RWPE1 (cell line): ENCODE measurements at regions not wholly inside any gene's neighbourhood (a gene's known extent, or its start where the extent isn't known, plus 50 kb on each side); places are given as distances from the start of the nearest gene placed in this dataset.

Source experiments
- CTCF ChIA-PET: fragments of 350-600 bp; sonication (Branson Sonifier 250); formaldehyde crosslinking; extraction: SDS; loops from one replicate; lab custom pipeline; 2021; lab: Yijun Ruan, JAX
- POLR2A ChIA-PET: fragments of 400-600 bp; formaldehyde crosslinking; extraction: SDS; loops from one replicate; lab custom pipeline; 2020; ENCODE audit warnings: antibody characterized with exemption; ENCODE audit not compliant: low non-redundant PET; lab: Yijun Ruan, JAX
- DNase-seq: peaks from one replicate; pipeline ENCODE4 v3.0.0; 2012; ENCODE audit warnings: low spot score
- H3K27ac ChIP-seq: fragments of 450-650 bp; 2 replicates; pipeline ENCODE4 v1.5.1; 2017
- TF ChIP-seq, protein P1 (sequence below): fragments of 450-650 bp; conservative IDR thresholded peaks from 2 replicates; pipeline ENCODE4 v1.5.1; 2017; ENCODE audit warnings: low read depth, mild to moderate bottlenecking

GRCh38 chr19:28397800-28398199 is 815.2 kb downstream of the UQCRFS1 start:
- TF ChIP-seq, protein P1, sequence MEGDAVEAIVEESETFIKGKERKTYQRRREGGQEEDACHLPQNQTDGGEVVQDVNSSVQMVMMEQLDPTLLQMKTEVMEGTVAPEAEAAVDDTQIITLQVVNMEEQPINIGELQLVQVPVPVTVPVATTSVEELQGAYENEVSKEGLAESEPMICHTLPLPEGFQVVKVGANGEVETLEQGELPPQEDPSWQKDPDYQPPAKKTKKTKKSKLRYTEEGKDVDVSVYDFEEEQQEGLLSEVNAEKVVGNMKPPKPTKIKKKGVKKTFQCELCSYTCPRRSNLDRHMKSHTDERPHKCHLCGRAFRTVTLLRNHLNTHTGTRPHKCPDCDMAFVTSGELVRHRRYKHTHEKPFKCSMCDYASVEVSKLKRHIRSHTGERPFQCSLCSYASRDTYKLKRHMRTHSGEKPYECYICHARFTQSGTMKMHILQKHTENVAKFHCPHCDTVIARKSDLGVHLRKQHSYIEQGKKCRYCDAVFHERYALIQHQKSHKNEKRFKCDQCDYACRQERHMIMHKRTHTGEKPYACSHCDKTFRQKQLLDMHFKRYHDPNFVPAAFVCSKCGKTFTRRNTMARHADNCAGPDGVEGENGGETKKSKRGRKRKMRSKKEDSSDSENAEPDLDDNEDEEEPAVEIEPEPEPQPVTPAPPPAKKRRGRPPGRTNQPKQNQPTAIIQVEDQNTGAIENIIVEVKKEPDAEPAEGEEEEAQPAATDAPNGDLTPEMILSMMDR: no peak
- ChIA-PET CTCF (no interaction called here), POLR2A (no interaction called here)
- DNase-seq: no peak
- no peak overlapping the region for H3K27ac ChIP-seq

GRCh38 chr19:28397306-28397705 is 815.6 kb downstream of the UQCRFS1 start:
- CTCF ChIA-PET: no interaction called here
- TF ChIP-seq, protein P1: no peak
- DNase-seq: no peak
- POLR2A ChIA-PET: no interaction called here
- no peak overlapping the region for H3K27ac ChIP-seq

DNA sequence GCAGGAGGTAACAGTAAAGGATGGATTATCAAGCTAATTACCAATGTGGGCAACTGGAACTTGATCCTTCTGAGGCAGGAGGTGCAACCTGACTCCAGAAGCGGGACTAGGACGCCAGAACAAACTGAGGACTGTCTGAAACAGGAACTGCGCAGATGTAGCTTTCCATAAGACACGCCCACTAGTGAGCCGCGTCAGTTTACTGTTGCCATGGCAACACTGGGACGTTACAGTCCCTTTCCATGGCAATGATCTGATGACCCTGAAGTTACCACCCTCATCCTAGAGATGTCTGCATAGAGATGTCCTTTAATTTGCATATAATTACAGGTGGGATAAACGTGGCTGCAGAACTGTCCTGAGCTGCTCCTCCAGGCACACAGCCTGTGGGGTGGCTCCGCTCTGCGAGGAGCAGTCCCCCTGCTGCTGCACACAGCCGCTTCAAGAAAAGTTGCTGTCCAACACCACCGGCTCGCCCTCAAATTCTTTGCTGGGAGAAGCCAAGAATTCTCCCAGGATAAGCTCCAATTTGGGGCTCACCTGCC is 816.6 kb downstream of the UQCRFS1 start:
- ChIA-PET CTCF (no interaction called here), POLR2A (no interaction called here)
- no peak for DNase-seq
- no peak overlapping the region for H3K27ac ChIP-seq
- TF ChIP-seq, protein P1: no peak

DNA sequence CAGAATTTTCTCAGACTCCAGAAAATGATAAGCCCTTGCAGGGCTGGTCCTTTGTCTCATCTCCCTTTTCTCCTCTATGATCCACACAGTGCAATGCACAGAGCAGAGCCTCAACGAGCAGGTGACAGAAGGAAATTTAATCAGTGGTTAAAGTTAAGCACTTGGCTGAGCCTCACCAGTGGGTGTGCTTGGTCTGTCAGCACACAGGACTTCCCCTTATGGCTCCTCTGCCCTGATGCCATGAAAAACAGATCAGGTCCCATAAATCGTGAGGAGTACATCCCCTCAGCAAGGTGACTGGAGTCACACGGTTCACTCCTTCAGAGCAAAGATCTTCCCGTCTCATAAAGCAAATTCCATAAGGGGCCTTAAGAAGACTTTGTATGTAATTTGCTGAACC is 818.2 kb downstream of the UQCRFS1 start:
- ChIA-PET POLR2A (no interaction called here), CTCF (no interaction called here)
- no peak overlapping the region for H3K27ac ChIP-seq
- TF ChIP-seq, protein P1: no peak
- DNase-seq: no peak

GRCh38 chr19:28393574-28394336 is 819.2 kb downstream of the UQCRFS1 start:
- TF ChIP-seq, protein P1: no peak
- ChIA-PET POLR2A (no interaction called here), CTCF (interaction anchor here (0.5 kb wide), 1 partner anchor 617 kb away, joined by 3 read pairs; no protein-coding TSS in a partner anchor)
- no peak overlapping the region for H3K27ac ChIP-seq
- no peak for DNase-seq

GRCh38 chr19:28388988-28389387 is 824.0 kb downstream of the UQCRFS1 start:
- TF ChIP-seq, protein P1: no peak

More at GRCh38 chr19:28388988-28389387, 824.0 kb downstream of the UQCRFS1 start:
- ChIA-PET CTCF (no interaction called here), POLR2A (no interaction called here)
- H3K27ac ChIP-seq: no peak overlapping the region
- DNase-seq: no peak
